ENCODE measurements at regions not wholly inside any gene's neighbourhood (a gene's known extent, or its start where the extent isn't known, plus 50 kb on each side); places are given as distances from the start of the nearest gene placed in this dataset.

GRCh38 chr13:40311356-40312101 lies 354.9 kb downstream of the FOXO1 start:
- in situ Hi-C loops (cut with MboI; ENCODE audit: low pct_unique_long_range_greater_than_20kb, low sequenced_read_pairs), result no loop called here
- DNase-seq, result no peak

DNA sequence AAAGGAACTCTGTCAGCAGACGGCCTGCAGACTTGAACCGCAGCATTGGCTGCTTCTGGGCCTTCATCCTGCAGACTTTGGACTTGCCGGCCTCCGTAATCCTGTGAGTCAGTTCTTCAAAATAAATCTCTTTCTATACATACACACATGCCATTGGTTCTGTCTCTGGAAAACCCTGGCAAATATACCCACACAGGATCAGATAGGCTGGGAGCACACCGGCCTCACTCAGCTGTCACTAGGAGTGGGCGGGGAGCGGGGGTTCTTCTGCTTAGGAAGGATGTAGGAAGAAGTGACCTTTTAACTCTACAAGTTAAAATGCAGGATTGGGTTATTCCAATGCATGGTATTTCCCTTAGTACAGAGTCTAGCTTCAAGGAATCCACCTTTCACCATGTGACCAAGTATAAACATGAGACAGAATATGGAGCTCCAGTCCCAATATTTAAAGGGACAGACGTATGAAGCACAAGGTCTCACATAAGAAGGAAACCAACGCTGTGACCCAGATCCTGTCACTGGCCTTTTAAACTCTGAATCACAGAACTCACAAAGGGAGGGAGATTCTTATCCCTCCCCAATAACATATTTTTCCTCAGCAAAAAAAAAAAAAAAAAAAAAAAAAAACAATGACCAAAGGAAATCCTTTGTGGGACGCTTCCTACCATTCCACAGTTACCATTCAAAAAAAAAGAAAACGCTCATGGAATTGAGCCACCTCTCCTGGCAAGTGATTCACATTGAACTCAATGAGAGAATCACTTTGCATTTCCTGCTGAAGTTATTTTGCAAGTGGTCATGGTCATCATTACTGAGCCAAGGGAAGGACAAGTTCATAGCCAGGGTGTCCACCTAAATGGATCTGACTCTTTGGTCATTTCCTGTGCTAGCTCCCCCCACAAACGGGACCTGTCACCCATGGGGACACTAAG lies 352.9 kb downstream of the FOXO1 start:
- in situ Hi-C loops (cut with MboI; ENCODE audit: low pct_unique_long_range_greater_than_20kb, low sequenced_read_pairs), result no loop called here
- no peak for DNase-seq

DNA sequence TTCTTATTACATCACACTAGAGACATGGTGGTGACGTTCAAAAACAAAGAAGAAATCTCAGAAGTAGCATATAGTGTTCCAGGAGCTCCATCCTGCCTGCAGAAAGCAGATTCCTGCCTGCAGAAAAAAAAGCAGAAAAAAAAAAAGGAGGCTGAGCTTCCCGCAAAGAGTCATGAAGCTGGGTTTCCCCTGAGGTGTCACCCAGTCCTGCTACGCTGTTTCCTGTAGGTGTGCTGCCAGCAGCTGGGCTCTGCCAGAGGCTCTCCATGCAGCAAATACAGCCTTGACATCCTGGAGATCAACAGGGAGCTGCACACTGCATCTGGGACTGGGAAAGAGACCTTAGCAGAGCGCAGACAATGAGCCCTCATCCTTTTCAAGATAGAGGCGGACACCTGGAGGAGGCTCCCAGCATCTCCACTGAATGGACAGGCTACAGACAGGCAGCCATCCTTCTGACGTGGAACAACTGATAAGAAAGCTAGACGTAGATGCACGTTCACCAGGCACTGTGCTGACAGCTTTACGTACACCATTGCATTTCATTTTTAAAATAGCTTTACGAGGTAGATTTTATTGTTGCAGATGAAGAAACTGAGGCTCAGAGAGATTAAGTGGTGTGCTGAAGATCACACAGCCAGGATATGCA lies 350.9 kb downstream of the FOXO1 start:
- in situ Hi-C loops (cut with MboI; ENCODE audit: low pct_unique_long_range_greater_than_20kb, low sequenced_read_pairs), result no loop called here
- no peak for DNase-seq

GRCh38 chr13:40316301-40316700 lies 350.1 kb downstream of the FOXO1 start:
- DNase-seq, result no peak
- in situ Hi-C loops (cut with MboI; ENCODE audit: low pct_unique_long_range_greater_than_20kb, low sequenced_read_pairs), result no loop called here

- peak; percentile 8 for DNase-seq
- in situ Hi-C loops (cut with MboI; ENCODE audit: low pct_unique_long_range_greater_than_20kb, low sequenced_read_pairs), result no loop called here
Measured at GRCh38 chr13:40317980-40318327, 348.5 kb downstream of the FOXO1 start.

DNA sequence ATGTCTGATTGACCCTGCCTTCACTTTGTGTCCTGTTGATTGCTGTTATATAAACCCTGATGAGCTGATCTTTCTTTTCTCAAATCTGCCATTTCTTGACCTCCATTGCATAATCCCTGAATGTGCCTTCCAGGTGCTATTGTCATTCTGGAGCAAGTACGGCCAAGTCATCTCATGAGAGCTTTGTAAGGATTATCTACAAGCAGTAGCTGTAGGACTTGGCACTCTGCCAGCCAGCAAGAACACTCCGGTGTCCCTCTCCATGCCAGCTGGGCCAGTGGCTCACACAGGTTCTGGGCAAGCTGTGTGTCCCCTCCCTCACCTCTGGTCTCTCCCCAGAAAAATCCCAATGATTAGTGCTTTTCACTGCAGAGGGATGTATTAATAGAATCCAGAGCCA lies 348.1 kb downstream of the FOXO1 start:
- no peak for DNase-seq
- in situ Hi-C loops (cut with MboI; ENCODE audit: low pct_unique_long_range_greater_than_20kb, low sequenced_read_pairs), result no loop called here

GRCh38 chr13:40319699-40320579 lies 346.5 kb downstream of the FOXO1 start:
- in situ Hi-C loops (cut with MboI; ENCODE audit: low pct_unique_long_range_greater_than_20kb, low sequenced_read_pairs), result no loop called here
- no peak for DNase-seq

GRCh38 chr13:40328091-40328490 lies 338.4 kb downstream of the FOXO1 start:
- in situ Hi-C loops (cut with MboI; ENCODE audit: low pct_unique_long_range_greater_than_20kb, low sequenced_read_pairs), result no loop called here

GRCh38 chr13:40329781-40330485 lies 336.5 kb downstream of the FOXO1 start:
- in situ Hi-C loops (cut with MboI; ENCODE audit: low pct_unique_long_range_greater_than_20kb, low sequenced_read_pairs), result no loop called here
- DNase-seq, result no peak

More at GRCh38 chr13:40328091-40328490, 338.4 kb downstream of the FOXO1 start:
- DNase-seq, result no peak

- no peak for DNase-seq
- in situ Hi-C loops (cut with MboI; ENCODE audit: low pct_unique_long_range_greater_than_20kb, low sequenced_read_pairs), result no loop called here
Measured at GRCh38 chr13:40330950-40331349, 335.5 kb downstream of the FOXO1 start.

DNA sequence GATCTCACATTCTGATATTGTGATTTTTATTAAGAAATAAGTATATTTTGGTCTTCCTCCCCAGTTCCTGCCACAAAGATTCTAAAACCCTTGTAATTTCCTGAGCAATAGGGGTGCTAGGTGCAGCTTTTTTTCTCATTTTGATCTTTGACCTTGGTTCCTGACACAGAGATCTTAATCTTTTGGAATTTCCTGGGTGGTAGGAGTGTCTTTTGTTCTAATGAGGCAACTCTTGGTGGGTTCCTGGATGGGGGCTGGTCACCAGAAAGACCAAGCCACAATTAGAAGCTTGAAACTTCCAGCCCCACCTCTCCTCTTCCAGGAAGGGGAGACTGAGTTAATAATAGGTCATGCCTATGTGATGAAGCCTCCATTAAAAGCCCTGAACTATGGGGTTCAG lies 334.6 kb downstream of the FOXO1 start:
- DNase-seq, result no peak
- in situ Hi-C loops (cut with MboI; ENCODE audit: low pct_unique_long_range_greater_than_20kb, low sequenced_read_pairs), result no loop called here

GRCh38 chr13:40333226-40333625 lies 333.2 kb downstream of the FOXO1 start:
- DNase-seq, result peak; percentile 11
- in situ Hi-C loops (cut with MboI; ENCODE audit: low pct_unique_long_range_greater_than_20kb, low sequenced_read_pairs), result no loop called here

GRCh38 chr13:40334031-40334430 lies 332.4 kb downstream of the FOXO1 start:
- DNase-seq, result no peak
- in situ Hi-C loops (cut with MboI; ENCODE audit: low pct_unique_long_range_greater_than_20kb, low sequenced_read_pairs), result no loop called here

DNA sequence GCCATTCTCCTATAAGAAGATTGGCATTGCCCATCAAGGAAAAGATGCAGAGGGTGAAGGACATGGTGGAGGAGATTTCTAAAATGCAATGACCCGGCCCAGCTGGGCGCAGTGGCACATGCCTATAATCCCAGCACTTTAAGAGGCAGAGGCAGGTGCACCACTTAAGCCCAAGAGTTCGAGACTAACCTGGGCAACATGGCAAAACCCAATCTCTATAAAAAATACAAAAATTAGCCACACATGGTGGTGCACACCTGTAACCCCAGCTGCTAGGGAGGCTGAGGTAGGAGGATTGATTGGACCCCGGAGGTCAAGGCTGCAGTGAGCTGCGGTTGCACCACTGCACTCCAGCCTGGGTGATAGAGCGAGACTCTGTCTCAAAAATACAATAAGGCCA lies 331.8 kb downstream of the FOXO1 start:
- in situ Hi-C loops (cut with MboI; ENCODE audit: low pct_unique_long_range_greater_than_20kb, low sequenced_read_pairs), result no loop called here
- no peak for DNase-seq

DNA sequence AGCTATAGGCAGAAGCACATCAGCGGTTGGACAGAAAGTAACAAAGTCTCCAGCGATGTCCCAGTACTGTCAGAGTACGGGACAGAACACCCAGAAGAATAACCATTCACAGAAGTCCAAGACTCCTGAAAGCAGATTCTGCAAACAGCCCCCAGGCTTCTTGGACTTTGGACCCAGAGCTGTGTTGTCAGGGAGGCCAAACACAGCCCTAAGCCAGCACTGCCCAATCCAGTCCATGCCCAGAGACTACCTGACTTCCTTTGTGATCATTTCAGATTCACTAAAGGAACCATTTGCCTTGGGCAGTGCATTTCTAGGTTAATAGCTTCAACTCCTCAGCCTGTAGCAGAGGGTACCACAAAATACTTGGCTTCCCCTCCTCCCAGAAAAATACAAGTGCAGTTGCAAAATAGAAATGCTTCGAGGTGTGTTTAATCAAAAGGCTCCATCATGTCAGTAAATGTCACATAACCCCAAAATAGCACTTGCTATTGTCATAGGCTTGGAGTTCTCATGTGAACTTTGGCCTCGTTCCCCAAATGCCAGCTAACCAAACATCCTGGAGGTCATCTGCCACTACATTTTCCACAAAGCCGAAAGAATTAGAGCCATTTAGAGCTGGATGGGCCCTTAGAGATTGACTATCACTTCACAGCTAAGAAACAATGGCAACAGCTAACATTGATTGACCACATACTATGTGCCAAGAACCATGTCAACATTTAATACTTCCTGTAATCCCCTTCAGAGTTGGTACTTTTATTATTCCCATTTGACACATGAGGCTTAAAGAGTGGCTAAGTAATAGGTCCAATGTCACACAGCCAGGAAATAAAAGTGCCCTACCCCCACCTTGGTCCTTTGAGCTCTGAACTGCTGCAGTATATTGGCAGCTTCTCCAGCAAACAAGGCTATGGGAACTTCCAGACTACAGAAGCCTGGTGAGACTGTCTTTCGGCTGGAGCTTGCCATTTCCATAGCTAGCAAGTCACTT lies 329.9 kb downstream of the FOXO1 start:
- in situ Hi-C loops (cut with MboI; ENCODE audit: low pct_unique_long_range_greater_than_20kb, low sequenced_read_pairs), result no loop called here

DNA sequence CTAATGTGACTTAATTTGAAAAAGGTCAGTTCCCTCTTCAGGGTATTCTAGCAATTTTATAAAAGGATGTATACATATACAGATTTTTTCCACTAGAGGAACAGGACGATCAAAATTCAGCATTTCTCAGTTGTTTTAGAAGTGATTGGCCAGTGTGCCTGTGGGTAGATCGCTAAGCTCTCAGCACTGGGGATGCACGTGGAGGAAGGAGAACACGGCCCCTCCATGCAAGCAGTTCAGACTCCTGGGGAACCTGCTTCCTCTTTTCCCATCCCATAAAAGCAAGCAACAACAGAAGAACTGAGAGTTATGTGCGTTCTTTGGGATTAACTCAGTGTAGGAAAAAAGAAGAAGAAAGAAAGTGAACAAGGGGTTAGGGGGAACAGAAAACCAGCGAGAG lies 328.8 kb downstream of the FOXO1 start:
- in situ Hi-C loops (cut with MboI; ENCODE audit: low pct_unique_long_range_greater_than_20kb, low sequenced_read_pairs), result no loop called here

More for the DNA sequence above, 329.9 kb downstream of the FOXO1 start:
- DNase-seq, result no peak

GRCh38 chr13:40338217-40338616 lies 328.2 kb downstream of the FOXO1 start:
- DNase-seq, result no peak
- in situ Hi-C loops (cut with MboI; ENCODE audit: low pct_unique_long_range_greater_than_20kb, low sequenced_read_pairs), result no loop called here

More for the DNA sequence above, 328.8 kb downstream of the FOXO1 start:
- DNase-seq, result peak; percentile 25
